ENCODE measurements at regions not wholly inside any gene's neighbourhood (a gene's known extent, or its start where the extent isn't known, plus 50 kb on each side); places are given as distances from the start of the nearest gene placed in this dataset.

GRCh38 chr17:13273806-13274205, 256.0 kb upstream of the ELAC2 start:
- TF ChIP-seq CTCF (IDR thresholded peaks at IDR 0.05; ENCODE audit: unreplicated experiment): no peak
- H3K4me1 Mint-ChIP-seq: peaks cover 31% of the 10 kb centered on the region
- H3K27ac Mint-ChIP-seq: peak overlapping the region; percentile 56
- peaks cover 4% of the 10 kb centered on the region for H3K36me3 Mint-ChIP-seq
- H3K27me3 Mint-ChIP-seq (ENCODE audit: low read depth): no peaks in the 10 kb centered on the region
- no peak overlapping the region for H3K4me3 Mint-ChIP-seq
- no peak for DNase-seq (ENCODE audit: low spot score in 2 of 2, unreplicated experiment in 2 of 2)
- H3K9me3 Mint-ChIP-seq: peaks cover 8% of the 10 kb centered on the region

- Mint-ChIP-seq H3K9me3 (no peaks in the 10 kb centered on the region), H3K27ac (no peak overlapping the region), H3K4me1 (peaks cover 45% of the 10 kb centered on the region), H3K27me3 (ENCODE audit: low read depth) (no peaks in the 10 kb centered on the region), H3K36me3 (no peaks in the 10 kb centered on the region), H3K4me3 (no peak overlapping the region)
- no peak for DNase-seq (ENCODE audit: low spot score in 2 of 2, unreplicated experiment in 2 of 2)
- TF ChIP-seq CTCF (IDR thresholded peaks at IDR 0.05; ENCODE audit: unreplicated experiment): no peak
These were observed 254.5 kb upstream of the ELAC2 start for GRCh38 chr17:13272296-13272695.

GRCh38 chr17:13268791-13269595, 251.2 kb upstream of the ELAC2 start:
- Mint-ChIP-seq H3K27ac (peak overlapping the region; percentile 23), H3K27me3 (ENCODE audit: low read depth) (no peaks in the 10 kb centered on the region), H3K4me3 (no peak overlapping the region), H3K36me3 (no peaks in the 10 kb centered on the region), H3K4me1 (peaks cover 69% of the 10 kb centered on the region), H3K9me3 (no peaks in the 10 kb centered on the region)
- no peak for TF ChIP-seq CTCF (IDR thresholded peaks at IDR 0.05; ENCODE audit: unreplicated experiment)
- DNase-seq (ENCODE audit: low spot score in 2 of 2, unreplicated experiment in 2 of 2): no peak

GRCh38 chr17:13266606-13267005, 248.8 kb upstream of the ELAC2 start:
- Mint-ChIP-seq H3K4me3 (no peak overlapping the region), H3K36me3 (no peaks in the 10 kb centered on the region), H3K9me3 (no peaks in the 10 kb centered on the region), H3K27me3 (ENCODE audit: low read depth) (no peaks in the 10 kb centered on the region), H3K27ac (peak overlapping the region; percentile 12), H3K4me1 (peaks cover 67% of the 10 kb centered on the region)
- no peak for TF ChIP-seq CTCF (IDR thresholded peaks at IDR 0.05; ENCODE audit: unreplicated experiment)
- DNase-seq (ENCODE audit: low spot score in 2 of 2, unreplicated experiment in 2 of 2): no peak

- Mint-ChIP-seq H3K27me3 (ENCODE audit: low read depth) (no peaks in the 10 kb centered on the region), H3K27ac (peak overlapping the region; percentile 1), H3K4me3 (no peak overlapping the region), H3K9me3 (peaks cover 3% of the 10 kb centered on the region), H3K36me3 (no peaks in the 10 kb centered on the region), H3K4me1 (peaks cover 64% of the 10 kb centered on the region)
- no peak for DNase-seq (ENCODE audit: low spot score in 2 of 2, unreplicated experiment in 2 of 2)
- no peak for TF ChIP-seq CTCF (IDR thresholded peaks at IDR 0.05; ENCODE audit: unreplicated experiment)
These were observed 247.5 kb upstream of the ELAC2 start for GRCh38 chr17:13265311-13265710.
